ENCODE measurements at regions not wholly inside any gene's neighbourhood (a gene's known extent, or its start where the extent isn't known, plus 50 kb on each side); places are given as distances from the start of the nearest gene placed in this dataset.

- DNase-seq (ENCODE audit: low spot score) = no peak
These were observed 100.3 kb upstream of the C1orf87 start for GRCh38 chr1:60173729-60174505.

GRCh38 chr1:60173006-60173405 lies 99.4 kb upstream of the C1orf87 start:
- DNase-seq (ENCODE audit: low spot score) = no peak

GRCh38 chr1:60171801-60172200 lies 98.2 kb upstream of the C1orf87 start:
- peak; percentile 52 for DNase-seq (ENCODE audit: low spot score)

GRCh38 chr1:60170709-60171108 lies 97.1 kb upstream of the C1orf87 start:
- DNase-seq (ENCODE audit: low spot score) = no peak

- no peak for DNase-seq (ENCODE audit: low spot score)
These were observed 95.6 kb upstream of the C1orf87 start for GRCh38 chr1:60169206-60169605.

GRCh38 chr1:60162936-60163335 lies 89.4 kb upstream of the C1orf87 start:
- no peak for DNase-seq (ENCODE audit: low spot score)

- no peak for DNase-seq (ENCODE audit: low spot score)
These were observed 86.6 kb upstream of the C1orf87 start for GRCh38 chr1:60160141-60160540.

GRCh38 chr1:60156371-60156770 lies 82.8 kb upstream of the C1orf87 start:
- no peak for DNase-seq (ENCODE audit: low spot score)

GRCh38 chr1:60153961-60154360 lies 80.4 kb upstream of the C1orf87 start:
- no peak for DNase-seq (ENCODE audit: low spot score)

GRCh38 chr1:60152891-60153290 lies 79.3 kb upstream of the C1orf87 start:
- no peak for DNase-seq (ENCODE audit: low spot score)

- no peak for DNase-seq (ENCODE audit: low spot score)
These were observed 77.7 kb upstream of the C1orf87 start for GRCh38 chr1:60151311-60151710.

- no peak for DNase-seq (ENCODE audit: low spot score)
These were observed 75.7 kb upstream of the C1orf87 start for GRCh38 chr1:60149251-60149650.

- no peak for DNase-seq (ENCODE audit: low spot score)
These were observed 73.3 kb upstream of the C1orf87 start for GRCh38 chr1:60146884-60147283.

GRCh38 chr1:60145771-60146170 lies 72.2 kb upstream of the C1orf87 start:
- DNase-seq (ENCODE audit: low spot score) = no peak

- DNase-seq (ENCODE audit: low spot score) = no peak
These were observed 68.2 kb upstream of the C1orf87 start for GRCh38 chr1:60141743-60142142.

- DNase-seq (ENCODE audit: low spot score) = no peak
These were observed 67.7 kb upstream of the C1orf87 start for GRCh38 chr1:60141276-60141675.

GRCh38 chr1:60137406-60137805 lies 63.8 kb upstream of the C1orf87 start:
- DNase-seq (ENCODE audit: low spot score) = no peak

GRCh38 chr1:60136395-60136794 lies 62.8 kb upstream of the C1orf87 start:
- no peak for DNase-seq (ENCODE audit: low spot score)

- DNase-seq (ENCODE audit: low spot score) = no peak
These were observed 61.1 kb upstream of the C1orf87 start for GRCh38 chr1:60134716-60135115.

GRCh38 chr1:60133848-60134247 lies 60.3 kb upstream of the C1orf87 start:
- DNase-seq (ENCODE audit: low spot score) = peak; percentile 69

GRCh38 chr1:60133000-60133673 lies 59.6 kb upstream of the C1orf87 start:
- DNase-seq (ENCODE audit: low spot score) = peak; percentile 91

GRCh38 chr1:60132108-60132507 lies 58.5 kb upstream of the C1orf87 start:
- no peak for DNase-seq (ENCODE audit: low spot score)

- DNase-seq (ENCODE audit: low spot score) = peak; percentile 7
These were observed 57.1 kb upstream of the C1orf87 start for GRCh38 chr1:60130703-60131102.

Data from A172 (cell line).